Uterus (tissue), 2 donors: ENCODE measurements at regions not wholly inside any gene's neighbourhood (a gene's known extent, or its start where the extent isn't known, plus 50 kb on each side); places are given as distances from the start of the nearest gene placed in this dataset.

Source experiments
- POLR2A ChIP-seq, 2 donors: fragments of 450-650 bp; IDR thresholded peaks; one replicate each; pipeline ENCODE4 v1.6.1; 2016; ENCODE audit warnings: antibody characterized with exemption in 2 of 2, mild to moderate bottlenecking in 1 of 2, moderate library complexity in 1 of 2
- TF ChIP-seq, protein P1 (sequence below), 4 experiments: fragments of 200-600 bp in 2 of 4; fragments of 450-650 bp in 2 of 4; sonication (generic) in 2 of 4; IDR thresholded peaks; one replicate each; pipeline ENCODE4 v1.5.1; 2016 to 2019; ENCODE audit warnings: antibody characterized with exemption in 4 of 4, mild to moderate bottlenecking in 2 of 4, moderate library complexity in 1 of 4

DNA sequence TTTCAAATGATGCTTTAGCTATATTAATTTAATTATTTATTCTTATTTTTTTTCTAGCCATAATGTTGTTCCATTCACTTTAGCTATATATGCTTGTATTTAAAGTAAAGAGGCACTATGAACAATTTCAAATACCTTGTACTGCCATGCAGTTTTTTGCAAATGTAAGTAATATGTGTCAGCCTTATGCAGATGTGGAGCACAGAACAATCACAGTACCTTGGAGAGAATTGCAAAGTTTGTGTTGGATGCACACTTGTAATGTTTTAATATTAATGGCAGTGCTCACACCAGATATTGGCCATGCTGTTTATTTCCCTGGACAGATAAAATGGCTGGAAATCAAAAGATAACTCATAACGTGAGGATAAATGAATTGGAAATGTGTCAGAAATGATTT is 663.5 kb upstream of the SEMA3D start:
- TF ChIP-seq, protein P1, sequence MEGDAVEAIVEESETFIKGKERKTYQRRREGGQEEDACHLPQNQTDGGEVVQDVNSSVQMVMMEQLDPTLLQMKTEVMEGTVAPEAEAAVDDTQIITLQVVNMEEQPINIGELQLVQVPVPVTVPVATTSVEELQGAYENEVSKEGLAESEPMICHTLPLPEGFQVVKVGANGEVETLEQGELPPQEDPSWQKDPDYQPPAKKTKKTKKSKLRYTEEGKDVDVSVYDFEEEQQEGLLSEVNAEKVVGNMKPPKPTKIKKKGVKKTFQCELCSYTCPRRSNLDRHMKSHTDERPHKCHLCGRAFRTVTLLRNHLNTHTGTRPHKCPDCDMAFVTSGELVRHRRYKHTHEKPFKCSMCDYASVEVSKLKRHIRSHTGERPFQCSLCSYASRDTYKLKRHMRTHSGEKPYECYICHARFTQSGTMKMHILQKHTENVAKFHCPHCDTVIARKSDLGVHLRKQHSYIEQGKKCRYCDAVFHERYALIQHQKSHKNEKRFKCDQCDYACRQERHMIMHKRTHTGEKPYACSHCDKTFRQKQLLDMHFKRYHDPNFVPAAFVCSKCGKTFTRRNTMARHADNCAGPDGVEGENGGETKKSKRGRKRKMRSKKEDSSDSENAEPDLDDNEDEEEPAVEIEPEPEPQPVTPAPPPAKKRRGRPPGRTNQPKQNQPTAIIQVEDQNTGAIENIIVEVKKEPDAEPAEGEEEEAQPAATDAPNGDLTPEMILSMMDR (IDR thresholded peaks at IDR 0.05), result no peak
- no peak for TF ChIP-seq POLR2A (IDR thresholded peaks at IDR 0.05)
